Panc1 (cell line): ENCODE measurements at regions not wholly inside any gene's neighbourhood (a gene's known extent, or its start where the extent isn't known, plus 50 kb on each side); places are given as distances from the start of the nearest gene placed in this dataset.

Source experiments
- ATAC-seq: fragments of 200-7000 bp; cut with Tn5 transposase; 2 replicates; pipeline ENCODE4 v1.9.1; 2020; ENCODE audit warnings: mild to moderate bottlenecking, moderate library complexity
- BruUV-seq: library from RNA; stranded (reverse); fragments of 400-500 nt; replicated peaks from 2 replicates; lab custom pipeline; 2021; lab: Mats Ljungman, UMichigan
- CTCF ChIA-PET: fragments of 300-600 bp; sonication (Branson Sonifier 250); formaldehyde crosslinking; loops from one replicate; lab custom pipeline; 2022; ENCODE audit warnings: antibody characterized with exemption; lab: Charles Lee
- POLR2A ChIA-PET: fragments of 300-600 bp; sonication (Branson Sonifier 250); formaldehyde crosslinking; loops from one replicate; lab custom pipeline; 2022; ENCODE audit warnings: antibody characterized with exemption; lab: Charles Lee
- DNase-seq: peaks from one replicate; pipeline ENCODE4 v3.0.0-alpha.2; 2010; ENCODE audit warnings: low read depth, low spot score
- H3K27ac ChIP-seq: 2 replicates; pipeline ENCODE4 v1.5.1; 2011; ENCODE audit warnings: mild to moderate bottlenecking, low read length, inconsistent platforms
- H3K27me3 ChIP-seq: fragments of 200-500 bp; sonication (Bioruptor generic); 2 replicates; pipeline ENCODE4 v1.6.0; 2014; ENCODE audit warnings: low read length, inconsistent platforms; ENCODE audit not compliant: control insufficient read depth, insufficient read depth
- H3K36me3 ChIP-seq: fragments of 200-500 bp; sonication (Bioruptor generic); 2 replicates; pipeline ENCODE4 v1.5.1; 2014; ENCODE audit warnings: inconsistent platforms, mild to moderate bottlenecking, low read length, moderate library complexity; ENCODE audit not compliant: control insufficient read depth, insufficient read depth
- H3K4me1 ChIP-seq: 2 replicates; pipeline ENCODE4 v1.5.1; 2011; ENCODE audit warnings: inconsistent platforms, mild to moderate bottlenecking, low read length, moderate library complexity; ENCODE audit not compliant: control insufficient read depth, insufficient read depth
- H3K4me3 ChIP-seq, 2 experiments: 2 replicates each; pipeline ENCODE4 v1.5.1; 2011 to 2012; ENCODE audit warnings: low read depth in 2 of 2, low read length in 2 of 2, mild to moderate bottlenecking in 2 of 2, inconsistent platforms in 1 of 2, moderate library complexity in 1 of 2
- H3K9me3 ChIP-seq: fragments of 200-500 bp; sonication (Bioruptor generic); 2 replicates; pipeline ENCODE4 v1.5.1; 2014; ENCODE audit warnings: low read depth, mild to moderate bottlenecking, inconsistent platforms, low read length, moderate library complexity; ENCODE audit not compliant: control insufficient read depth, insufficient read depth
- CTCF ChIP-seq: fragments of 450-650 bp; IDR thresholded peaks from 2 replicates; pipeline ENCODE4 v1.5.1; 2017; ENCODE audit warnings: mild to moderate bottlenecking
- POLR2AphosphoS5 ChIP-seq: IDR thresholded peaks from 2 replicates; pipeline ENCODE4 v1.6.1; 2012; ENCODE audit warnings: mild to moderate bottlenecking, low read depth, low read length, moderate library complexity
- REST ChIP-seq, 2 experiments: IDR thresholded peaks; 2 replicates each; pipeline ENCODE4 v1.6.1; 2011 to 2012; ENCODE audit warnings: low read depth in 2 of 2, control low read depth in 1 of 2, low read length in 1 of 2, mild to moderate bottlenecking in 1 of 2, moderate library complexity in 1 of 2; ENCODE audit not compliant: insufficient read depth in 1 of 2
- SIN3A ChIP-seq: IDR thresholded peaks from 2 replicates; pipeline ENCODE4 v1.6.1; 2012; ENCODE audit warnings: low read depth, mild to moderate bottlenecking, low read length, moderate library complexity, borderline replicate concordance; ENCODE audit not compliant: insufficient read depth
- TCF7L2 ChIP-seq: IDR thresholded peaks from 2 replicates; pipeline ENCODE4 v1.6.1; 2011; ENCODE audit warnings: mild to moderate bottlenecking, low read depth, low read length, inconsistent platforms
- in situ Hi-C: cut with HindIII; loops from 2 replicates; pipeline ENCODE4 v1.10.0; 2016; ENCODE audit warnings: low sequenced_read_pairs, low pct_unique_long_range_greater_than_20kb
- intact Hi-C: fragments of 100-400 bp; cut with micrococcal nuclease; formaldehyde crosslinking; loops from one replicate; pipeline ENCODE4 v1.10.0; 2022; ENCODE audit not compliant: unreplicated experiment

GRCh38 chr12:125372085-125372484 lies 306.9 kb downstream of the AACS start:
- ChIA-PET POLR2A (no interaction called here), CTCF (no interaction called here)
- Histone ChIP-seq H3K27ac (no peak overlapping the region), H3K4me3 (no peak overlapping the region), H3K4me1 (no peaks in the 10 kb centered on the region), H3K27me3 (peaks cover 11% of the 10 kb centered on the region; the same call in 1 of the 2 replicates), H3K36me3 (no peaks in the 10 kb centered on the region), H3K9me3 (no peaks in the 10 kb centered on the region)
- intact Hi-C loops (no loop called here), in situ Hi-C loops (no loop called here)
- DNase-seq (no peak), ATAC-seq (no peak)
- no TSS peak for BruUV-seq
- TF ChIP-seq CTCF (no peak), REST (IDR thresholded peaks at IDR 0.05; ENCODE audit: insufficient read depth in 1 of 2, low read depth in 2 of 2, low read length in 1 of 2) (no peak), SIN3A (no peak)

- BruUV-seq, result no TSS peak
- ChIA-PET POLR2A (no interaction called here), CTCF (no interaction called here)
- intact Hi-C loops (no loop called here), in situ Hi-C loops (no loop called here)
- no peak for TF ChIP-seq SIN3A
- TF ChIP-seq POLR2AphosphoS5, result no peak
- no peak for TF ChIP-seq TCF7L2
- TF ChIP-seq CTCF, result no peak
- no peak for TF ChIP-seq REST (IDR thresholded peaks at IDR 0.05; ENCODE audit: insufficient read depth in 1 of 2, low read depth in 2 of 2, low read length in 1 of 2)
- peaks cover 11% of the 10 kb centered on the region; the same call in 1 of the 2 replicates for H3K27me3 ChIP-seq
- H3K9me3 ChIP-seq, result no peaks in the 10 kb centered on the region
- no peaks in the 10 kb centered on the region for H3K4me1 ChIP-seq
- H3K4me3 ChIP-seq, result no peak overlapping the region
- H3K27ac ChIP-seq, result no peak overlapping the region
- ATAC-seq (no peak), DNase-seq (no peak)
- H3K36me3 ChIP-seq, result no peaks in the 10 kb centered on the region
These were observed 308.1 kb downstream of the AACS start for GRCh38 chr12:125373375-125373774.
